Hindlimb muscle (tissue), 1 donor: ENCODE measurements at regions not wholly inside any gene's neighbourhood (a gene's known extent, or its start where the extent isn't known, plus 50 kb on each side); places are given as distances from the start of the nearest gene placed in this dataset.

ENCODE experiments used
- DNase-seq: peaks from one replicate; pipeline ENCODE4 v3.0.0-alpha.2; 2013

DNA sequence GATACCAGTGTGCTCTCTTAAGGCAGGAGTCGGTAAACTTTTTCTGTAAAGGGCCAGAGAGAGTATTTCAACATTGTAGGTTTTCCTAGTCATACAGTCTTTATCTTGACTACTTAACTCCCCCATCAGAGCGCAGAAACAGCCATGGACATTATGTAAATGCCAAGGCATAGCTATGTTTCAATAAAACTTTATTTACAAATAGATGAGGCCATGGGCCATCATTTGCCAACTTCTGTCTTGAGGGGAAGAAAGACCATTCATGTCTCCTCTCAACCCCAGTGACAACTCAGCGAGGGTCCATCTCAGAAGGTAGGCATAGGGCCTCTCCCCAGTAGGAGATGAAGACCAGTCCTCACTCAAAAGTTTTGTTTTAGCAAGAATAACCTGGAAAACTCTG lies 301.3 kb downstream of the FBXW7 start:
- no peak for DNase-seq

DNA sequence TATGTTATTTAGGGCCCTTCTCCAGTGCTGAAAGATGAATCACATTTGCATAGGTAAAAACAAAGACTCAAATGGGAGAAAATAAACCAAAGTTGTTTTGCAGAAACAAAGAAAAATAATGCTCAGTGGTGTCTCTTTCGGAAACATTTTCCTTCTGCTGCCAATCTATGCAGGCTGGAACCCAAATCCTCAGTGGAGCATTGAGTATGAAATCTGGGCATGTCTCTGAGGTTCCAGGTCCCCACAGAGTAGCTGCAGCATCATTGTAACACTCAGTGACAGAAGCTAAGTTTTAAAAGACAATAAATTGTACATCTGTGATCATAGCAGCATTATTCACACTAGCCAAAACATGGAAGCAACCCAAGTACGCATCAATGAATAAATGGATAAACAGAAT lies 303.6 kb downstream of the FBXW7 start:
- no peak for DNase-seq

GRCh38 chr4:152229782-152230289 lies 306.1 kb downstream of the FBXW7 start:
- DNase-seq, result no peak

- no peak for DNase-seq
Measured at GRCh38 chr4:152225680-152226079, 310.2 kb downstream of the FBXW7 start.

- no peak for DNase-seq
Measured at GRCh38 chr4:152224721-152225420, 311.0 kb downstream of the FBXW7 start.

GRCh38 chr4:152224223-152224622 lies 311.7 kb downstream of the FBXW7 start:
- DNase-seq, result no peak

DNA sequence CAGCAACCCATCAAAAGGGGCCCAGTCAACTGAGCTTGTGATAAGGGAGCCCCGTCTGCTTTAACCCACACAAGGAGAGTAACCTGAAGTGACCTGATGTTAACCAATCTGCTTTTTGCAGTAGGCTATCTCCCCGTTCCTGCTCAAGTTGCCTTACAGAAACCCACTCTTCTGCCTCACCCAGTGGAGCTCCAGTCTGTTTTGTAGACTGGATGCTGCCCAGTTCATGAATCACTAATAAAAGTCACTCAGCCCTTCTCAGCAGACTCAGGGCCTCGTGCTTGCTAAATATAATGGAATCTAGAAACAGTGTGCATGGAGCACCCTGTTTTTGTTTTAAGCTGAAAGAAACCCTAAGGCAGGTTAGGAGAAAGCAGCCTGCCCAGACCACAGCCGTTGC lies 312.3 kb downstream of the FBXW7 start:
- no peak for DNase-seq

DNA sequence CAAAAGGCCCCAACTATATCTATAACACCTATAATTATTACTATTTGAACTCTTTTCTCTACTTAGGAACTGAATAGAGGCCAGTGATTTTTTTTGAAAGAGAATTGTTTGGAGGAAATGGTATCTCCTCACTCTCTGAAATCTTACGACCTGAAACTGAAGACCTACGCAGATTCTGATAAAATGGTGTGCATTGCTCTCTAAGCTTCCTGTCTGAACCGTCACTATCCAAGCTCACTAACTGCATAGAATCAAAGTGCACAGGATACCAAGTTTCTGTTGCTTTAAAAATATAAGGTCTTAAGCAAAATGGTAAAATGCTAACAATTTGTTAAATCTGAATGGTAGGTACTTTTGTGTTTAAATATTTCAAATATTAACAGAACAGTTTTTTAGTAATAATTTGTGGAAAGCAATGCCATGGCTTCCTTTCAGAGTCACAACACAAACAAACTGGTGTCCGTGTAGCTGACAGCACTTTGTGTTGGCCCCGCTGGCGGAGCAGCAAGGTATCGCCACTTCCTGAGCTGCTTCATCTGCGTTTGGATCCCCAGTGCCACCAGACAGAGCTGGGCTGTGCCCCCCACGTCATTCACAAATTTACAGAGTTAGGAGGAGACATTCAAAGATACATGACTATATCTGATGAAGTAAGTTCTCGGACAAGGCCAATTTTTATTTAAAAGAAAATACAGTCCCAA lies 313.9 kb downstream of the FBXW7 start:
- DNase-seq, result no peak

GRCh38 chr4:152220201-152220666 lies 315.7 kb downstream of the FBXW7 start:
- DNase-seq, result no peak

GRCh38 chr4:152218576-152218975 lies 317.3 kb downstream of the FBXW7 start:
- DNase-seq, result no peak

GRCh38 chr4:152217896-152218295 lies 318.0 kb downstream of the FBXW7 start:
- no peak for DNase-seq

GRCh38 chr4:152211936-152212653 lies 323.8 kb downstream of the FBXW7 start:
- DNase-seq, result no peak

DNA sequence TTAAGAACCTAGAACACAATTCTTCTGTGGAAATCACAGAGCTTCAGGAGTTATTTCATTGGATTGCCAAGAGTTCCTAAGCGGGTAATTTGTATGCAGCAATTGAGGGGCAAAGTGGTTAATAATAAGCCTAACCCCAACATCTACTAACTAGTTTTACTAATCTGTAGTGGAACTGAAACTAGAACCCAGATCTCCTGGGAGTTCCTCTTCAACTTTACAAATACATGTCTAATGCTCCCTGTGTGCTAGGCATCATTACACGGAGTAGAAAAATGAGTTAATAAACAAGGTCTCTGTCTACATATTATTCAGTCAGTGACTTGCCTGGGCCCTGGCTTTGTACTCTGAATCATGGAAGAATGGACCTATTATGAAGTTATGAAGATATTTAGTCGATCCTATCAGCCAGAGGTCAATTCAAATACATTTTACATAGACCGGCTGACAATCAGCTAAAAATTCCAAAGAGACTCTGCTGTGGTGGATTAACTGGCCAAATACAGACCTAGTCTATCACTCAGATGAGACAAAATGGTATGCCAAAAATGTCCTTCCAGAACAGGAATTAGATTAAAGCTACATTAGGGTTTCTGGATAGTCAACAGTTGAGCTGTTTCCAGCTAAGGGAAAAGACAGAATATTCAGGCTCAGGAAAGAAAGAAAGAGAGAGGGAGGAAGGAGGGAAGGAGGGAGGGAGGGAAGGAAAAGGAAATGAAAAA lies 326.0 kb downstream of the FBXW7 start:
- DNase-seq, result no peak

GRCh38 chr4:152207378-152207720 lies 328.5 kb downstream of the FBXW7 start:
- no peak for DNase-seq

GRCh38 chr4:152206646-152207377 lies 329.1 kb downstream of the FBXW7 start:
- no peak for DNase-seq

DNA sequence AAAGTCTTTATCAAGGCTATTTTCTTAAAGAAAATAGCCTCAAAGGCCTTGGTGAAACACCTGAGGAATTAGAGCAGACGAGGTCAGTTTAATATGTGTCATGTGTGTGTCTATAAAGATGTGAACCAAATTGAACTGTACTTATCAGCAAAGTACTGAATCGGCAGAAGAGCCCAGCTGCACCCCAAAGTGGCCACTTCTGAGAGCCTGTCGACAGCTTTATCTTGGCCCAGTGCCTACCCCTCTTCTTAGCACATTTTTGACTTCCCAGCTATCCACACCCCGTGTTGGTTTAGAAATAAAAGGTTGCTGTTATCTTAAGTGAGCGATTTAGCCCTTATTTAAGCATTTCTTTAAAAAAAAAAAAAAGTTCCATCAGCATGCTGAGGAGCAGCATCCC lies 329.7 kb downstream of the FBXW7 start:
- no peak for DNase-seq

DNA sequence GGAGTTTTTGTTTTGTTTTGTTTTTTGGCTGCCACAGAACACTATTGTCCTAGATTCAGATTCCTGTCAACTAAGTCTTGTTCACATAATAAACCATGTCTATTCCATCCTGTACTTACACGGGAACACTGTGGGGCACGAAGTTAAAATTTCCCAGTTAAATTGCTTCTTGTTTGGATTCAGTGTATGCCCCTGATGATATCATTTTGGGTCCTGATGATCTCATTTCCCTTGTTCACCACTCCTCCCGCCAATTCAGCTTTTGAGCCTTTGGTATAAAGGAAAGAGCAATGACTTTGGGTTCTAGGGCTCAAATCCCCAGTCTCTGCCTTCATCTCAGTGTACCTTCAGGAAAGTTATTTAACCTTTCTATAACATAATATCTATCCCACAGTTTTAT lies 333.5 kb downstream of the FBXW7 start:
- no peak for DNase-seq

GRCh38 chr4:152200511-152201333 lies 335.2 kb downstream of the FBXW7 start:
- DNase-seq, result no peak

GRCh38 chr4:152197211-152197610 lies 338.7 kb downstream of the FBXW7 start:
- no peak for DNase-seq

DNA sequence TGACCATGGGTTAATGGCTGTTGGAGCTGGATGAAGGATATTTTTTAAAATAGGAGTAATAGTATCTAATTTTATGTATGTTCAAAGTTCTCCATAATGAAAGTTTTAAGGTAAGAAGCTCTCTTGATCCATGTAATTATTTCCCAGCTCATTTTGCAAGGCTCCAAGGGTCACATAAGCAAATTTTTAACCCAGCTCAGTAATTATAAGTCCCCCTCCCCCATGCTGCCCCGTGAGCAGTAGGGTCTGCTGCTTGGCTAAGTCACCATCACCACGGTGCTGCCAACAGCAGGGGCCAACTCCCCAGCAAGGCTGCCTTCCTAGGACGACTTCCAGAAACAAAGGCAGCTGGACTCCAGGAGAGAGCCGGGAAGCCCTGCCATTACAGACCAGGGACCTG lies 340.0 kb downstream of the FBXW7 start:
- DNase-seq, result no peak

DNA sequence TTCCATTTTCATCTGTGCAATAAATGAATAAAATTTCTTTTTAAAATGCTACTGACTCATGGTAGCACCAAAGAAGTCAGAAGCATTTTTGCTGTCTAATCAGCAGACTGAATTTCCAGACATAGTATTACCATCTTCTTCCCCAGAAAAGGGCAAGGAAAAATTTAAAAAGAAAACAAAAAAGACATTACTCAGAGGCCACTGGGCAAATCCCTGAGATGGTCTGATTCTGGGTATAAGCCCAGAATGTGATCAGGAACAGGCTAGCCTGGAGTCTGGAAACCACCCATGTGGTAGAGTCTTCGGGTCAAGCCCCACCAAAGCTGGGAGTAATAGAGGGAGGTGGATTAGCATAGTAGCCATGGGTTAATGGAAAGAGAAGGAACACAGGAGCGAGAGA lies 342.8 kb downstream of the FBXW7 start:
- DNase-seq, result no peak
